Stimulated activated CD4-positive, alpha-beta T cell treated with anti-CD3 and anti-CD28 coated beads, Interleukin-15, amount 100 ng/mL, for 48 hours (primary cell): ENCODE measurements at regions not wholly inside any gene's neighbourhood (a gene's known extent, or its start where the extent isn't known, plus 50 kb on each side); places are given as distances from the start of the nearest gene placed in this dataset.

Experiments used
- DNase-seq, 2 donors: peaks; one replicate each; pipeline ENCODE4 v3.0.0-alpha.2; 2020; ENCODE audit warnings: low read depth in 2 of 2

DNA sequence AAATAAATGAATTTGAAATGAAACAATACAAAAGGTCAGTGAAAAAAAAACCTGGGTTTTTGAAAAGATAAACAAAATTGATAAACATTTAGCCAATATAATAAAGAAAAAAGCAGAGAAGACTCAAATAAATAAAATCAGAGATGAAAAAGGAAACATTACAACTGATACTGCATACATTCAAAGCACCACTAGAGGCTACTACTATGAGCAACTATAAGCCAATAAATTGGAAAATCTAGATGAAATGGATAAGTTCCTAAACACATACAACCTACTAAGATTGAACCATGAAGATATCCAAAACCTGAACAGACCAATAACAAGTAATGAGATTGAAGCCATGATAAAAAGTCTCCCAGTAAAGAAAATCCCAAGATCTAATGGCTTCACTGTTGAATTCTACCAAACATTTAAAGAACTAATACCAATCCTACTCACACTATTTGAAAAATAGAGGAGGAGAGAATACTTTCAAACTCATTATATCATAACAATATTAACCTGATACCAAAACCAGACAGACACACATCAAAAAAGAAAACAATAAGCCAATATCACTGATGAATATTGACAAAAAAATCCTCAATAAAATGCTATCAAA, 80.8 kb upstream of the CERS6 start:
- no peak for DNase-seq

DNA sequence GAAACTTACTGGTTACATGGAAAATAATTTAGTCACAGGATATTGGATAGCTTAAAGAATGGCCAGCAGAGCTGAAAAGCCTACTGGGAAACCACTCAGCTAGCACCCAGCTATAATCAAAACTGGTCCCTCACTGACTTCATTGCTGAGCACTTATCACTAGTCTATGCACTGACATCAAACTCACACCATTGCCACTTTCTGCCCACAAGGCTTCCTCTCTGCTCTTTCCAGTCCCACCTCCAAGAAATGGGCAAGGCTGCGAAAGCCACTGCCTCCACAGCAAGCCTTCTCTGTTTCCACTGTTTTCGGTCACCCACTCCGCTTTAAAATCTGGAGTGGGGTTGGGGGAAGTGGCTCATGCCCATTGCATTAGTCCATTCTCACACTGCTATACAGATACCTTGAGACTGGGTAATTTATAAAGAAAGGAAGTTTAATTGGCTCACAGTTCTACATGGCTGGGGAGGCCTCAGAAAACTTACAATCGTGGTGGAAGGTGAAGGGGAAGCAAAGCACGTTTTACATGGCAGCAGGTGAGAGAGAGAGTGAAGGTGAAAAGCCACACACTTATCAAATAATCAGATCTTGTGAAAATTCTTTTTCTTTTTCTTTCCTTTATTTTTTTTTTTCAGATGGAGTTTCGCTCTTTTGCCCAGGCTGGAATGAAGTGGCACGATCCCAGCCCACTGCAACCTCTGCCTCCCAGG, 77.0 kb upstream of the CERS6 start:
- DNase-seq, result no peak

DNA sequence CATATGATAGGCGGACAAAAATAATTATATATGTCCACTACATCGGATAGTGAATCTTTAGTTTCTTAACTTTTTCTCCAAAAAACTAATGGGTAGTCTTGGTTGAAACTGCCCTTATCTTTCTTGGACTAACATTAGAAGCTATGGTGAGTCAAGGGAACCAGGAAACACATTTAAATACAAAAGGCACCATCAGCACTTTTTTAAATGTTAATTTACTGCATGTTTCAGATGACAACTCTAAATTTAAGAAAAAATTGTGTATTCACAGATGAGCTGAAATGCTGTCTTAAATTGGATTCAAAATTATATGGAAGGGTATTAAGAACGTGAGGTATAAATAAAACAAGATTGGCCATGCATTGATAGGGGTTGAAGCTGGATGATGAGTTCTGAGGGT, 75.6 kb upstream of the CERS6 start:
- DNase-seq, result no peak

GRCh38 chr2:168392024-168392423, 64.0 kb upstream of the CERS6 start:
- DNase-seq, result no peak

DNA sequence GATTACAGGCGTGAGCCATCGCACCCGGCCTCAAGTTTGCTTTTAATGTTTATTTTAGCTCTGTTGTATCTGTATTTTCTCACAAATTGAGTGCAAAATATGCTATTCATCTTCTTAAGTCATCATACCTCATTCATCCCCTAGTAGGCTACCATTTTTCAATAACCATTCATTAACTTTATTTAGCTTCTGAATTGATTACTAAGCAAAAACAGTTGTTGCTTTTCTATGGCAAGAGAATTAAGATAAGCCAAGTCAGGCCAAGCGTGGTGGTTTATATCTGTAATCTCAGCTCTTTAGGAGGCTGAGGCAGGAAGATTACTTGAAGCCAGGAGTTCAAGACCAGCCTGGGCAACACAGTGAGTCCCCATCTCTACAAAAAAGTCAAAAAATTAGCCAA, 63.3 kb upstream of the CERS6 start:
- no peak for DNase-seq

- DNase-seq, result no peak
These were observed 61.8 kb upstream of the CERS6 start for GRCh38 chr2:168394262-168394661.

- no peak for DNase-seq
These were observed 59.9 kb upstream of the CERS6 start for GRCh38 chr2:168396131-168396530.

GRCh38 chr2:168397629-168398028, 58.4 kb upstream of the CERS6 start:
- DNase-seq, result no peak

DNA sequence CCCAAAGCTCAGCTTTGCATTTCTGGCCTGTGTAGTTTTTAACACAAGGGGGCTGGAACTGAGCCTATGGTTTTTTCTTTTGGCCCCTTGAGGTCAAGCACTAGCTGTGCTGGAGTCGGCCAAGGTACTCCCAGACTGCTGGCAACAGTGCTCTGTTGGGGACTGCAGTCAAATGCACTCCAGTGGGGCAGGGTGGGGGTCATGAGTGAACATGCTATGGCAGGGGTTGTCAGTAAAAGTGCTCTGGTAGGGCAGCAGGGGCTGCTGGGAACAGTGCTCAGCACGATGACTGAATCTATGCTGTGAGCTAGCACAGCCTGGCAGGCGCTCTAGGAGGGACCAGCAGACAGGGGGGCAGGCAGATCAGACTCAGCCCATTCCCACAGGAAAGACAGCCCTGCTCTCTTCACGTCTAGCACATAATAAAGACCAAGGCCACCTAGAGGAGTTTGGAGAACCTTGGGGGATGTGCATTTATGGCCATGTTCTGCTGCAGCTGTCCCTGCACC, 55.0 kb upstream of the CERS6 start:
- no peak for DNase-seq

GRCh38 chr2:168401771-168402170, 54.3 kb upstream of the CERS6 start:
- no peak for DNase-seq

DNA sequence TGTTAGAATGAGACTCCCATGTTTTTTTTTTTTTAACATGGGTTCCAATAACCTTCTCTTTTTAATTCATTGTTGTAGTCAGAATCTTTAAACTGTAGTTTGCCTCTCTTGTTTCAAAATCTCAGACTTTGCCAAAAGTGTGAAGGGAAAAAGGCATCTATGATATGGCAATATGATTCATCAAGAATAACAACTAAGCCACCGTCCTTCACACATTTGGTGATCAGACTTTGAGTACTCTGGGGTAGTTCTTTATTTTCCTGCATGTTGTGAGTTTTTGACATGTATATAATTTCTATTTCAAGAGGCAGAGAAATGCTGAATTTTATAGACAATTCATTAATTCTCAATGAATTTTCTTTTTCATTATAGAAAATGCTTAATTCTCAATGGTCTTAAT, 53.5 kb upstream of the CERS6 start:
- DNase-seq, result no peak

DNA sequence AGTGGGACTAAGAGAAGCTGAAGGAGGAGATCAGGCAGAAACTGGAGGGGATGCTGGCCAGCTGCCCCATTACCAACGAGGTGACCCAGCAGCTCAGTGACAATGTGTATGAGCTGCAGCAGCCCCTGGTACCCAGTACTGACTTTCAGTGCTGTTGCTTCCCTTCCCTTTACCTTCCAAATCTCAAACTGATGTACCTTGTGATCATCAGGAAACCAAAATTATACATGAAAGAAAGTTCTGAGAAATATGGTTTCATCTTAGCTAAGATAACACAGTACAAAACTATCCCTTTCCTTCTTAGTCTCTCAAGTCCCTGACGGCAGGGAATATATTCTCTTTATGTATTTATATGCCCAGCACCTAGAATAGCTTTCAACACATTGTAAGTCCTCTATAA, 52.3 kb upstream of the CERS6 start:
- DNase-seq, result no peak

GRCh38 chr2:168404764-168405163, 51.3 kb upstream of the CERS6 start:
- no peak for DNase-seq
